HFF-Myc (cell line): ENCODE measurements at regions not wholly inside any gene's neighbourhood (a gene's known extent, or its start where the extent isn't known, plus 50 kb on each side); places are given as distances from the start of the nearest gene placed in this dataset.

Source experiments
- DNase-seq: peaks from one replicate; pipeline ENCODE4 v3.0.0-alpha.2; 2011; ENCODE audit warnings: low read depth; ENCODE audit errors: extremely low read depth
- H3K4me3 ChIP-seq: replicated peaks from 2 replicates; pipeline ENCODE4 v1.5.1; 2011; ENCODE audit warnings: low read depth, mild to moderate bottlenecking, control low read depth, low read length
- CTCF ChIP-seq: IDR thresholded peaks from 2 replicates; pipeline ENCODE4 v1.5.1; 2012; ENCODE audit warnings: mild to moderate bottlenecking, low read depth, low read length, control low read depth; ENCODE audit errors: missing control alignments

GRCh38 chr16:64499211-64499610 is 622.7 kb downstream of the CDH11 start:
- no peak for TF ChIP-seq CTCF
- no peak overlapping the region for H3K4me3 ChIP-seq
- DNase-seq: no peak

GRCh38 chr16:64498363-64498762 is 623.5 kb downstream of the CDH11 start:
- no peak for DNase-seq
- no peak overlapping the region for H3K4me3 ChIP-seq

GRCh38 chr16:64493709-64494108 is 628.2 kb downstream of the CDH11 start:
- TF ChIP-seq CTCF: no peak
- H3K4me3 ChIP-seq: no peak overlapping the region
- no peak for DNase-seq

More at GRCh38 chr16:64498363-64498762, 623.5 kb downstream of the CDH11 start:
- no peak for TF ChIP-seq CTCF

- DNase-seq: no peak
- H3K4me3 ChIP-seq: no peak overlapping the region
- TF ChIP-seq CTCF: no peak
Observed at GRCh38 chr16:64489449-64489848, 632.4 kb downstream of the CDH11 start.

- TF ChIP-seq CTCF: no peak
- no peak overlapping the region for H3K4me3 ChIP-seq
- no peak for DNase-seq
Observed at GRCh38 chr16:64486561-64486960, 635.3 kb downstream of the CDH11 start.

DNA sequence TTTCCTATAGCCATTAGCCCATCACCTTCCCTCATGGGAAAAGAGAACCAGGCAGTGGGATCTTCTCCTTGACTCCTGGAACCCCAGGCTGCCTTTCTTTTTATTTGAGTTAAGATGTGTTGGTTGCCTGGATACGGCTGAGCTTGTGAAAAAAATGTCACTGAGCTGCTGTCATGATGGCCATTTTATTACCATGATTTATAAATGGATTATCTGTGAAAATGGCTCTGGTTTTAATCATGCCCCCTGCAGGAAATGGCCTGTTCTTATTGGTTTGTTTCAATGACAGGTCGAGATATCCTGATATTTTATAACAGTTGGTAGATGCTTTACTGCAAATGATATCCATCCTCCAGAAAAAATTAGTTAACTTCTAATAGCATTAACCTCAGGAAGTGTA is 640.4 kb downstream of the CDH11 start:
- DNase-seq: peak; percentile 40
- no peak for TF ChIP-seq CTCF
- no peak overlapping the region for H3K4me3 ChIP-seq

DNA sequence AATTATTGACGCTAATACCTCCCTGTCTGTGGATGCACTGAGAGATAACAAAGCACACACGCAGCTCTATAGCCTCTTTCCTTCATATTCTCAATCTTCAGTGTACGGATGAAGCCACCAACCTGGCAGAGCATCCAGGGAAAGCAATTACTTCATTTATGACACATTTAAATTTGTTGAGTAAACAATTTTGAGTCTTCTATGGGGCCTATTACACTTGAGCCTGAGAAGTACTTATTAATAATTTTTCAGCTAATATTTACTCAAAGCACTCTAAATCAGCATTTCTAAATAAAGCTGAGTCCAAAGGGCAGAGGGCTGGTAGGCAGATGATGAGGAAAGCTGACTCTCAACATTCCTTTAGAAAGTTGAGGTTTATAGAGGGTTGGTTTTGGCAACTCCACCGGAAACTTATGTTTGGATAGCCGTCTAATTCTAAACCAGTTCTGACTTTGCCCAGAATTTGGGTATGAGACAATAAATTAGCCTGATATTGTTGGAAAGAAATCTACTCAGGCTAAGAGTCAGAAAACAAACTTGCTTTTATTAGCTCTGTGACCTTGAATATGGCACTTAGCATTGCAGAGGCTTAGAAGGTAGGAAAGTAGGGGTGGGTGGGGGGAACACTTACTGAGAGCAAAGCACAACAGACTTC is 643.5 kb downstream of the CDH11 start:
- no peak overlapping the region for H3K4me3 ChIP-seq
- no peak for TF ChIP-seq CTCF
- DNase-seq: peak; percentile 41
